OCI-LY7 (cell line): ENCODE measurements at regions not wholly inside any gene's neighbourhood (a gene's known extent, or its start where the extent isn't known, plus 50 kb on each side); places are given as distances from the start of the nearest gene placed in this dataset.
"Not testable (repeated sequence)": the region's sequence is repeated elsewhere in the genome, so short reads cannot be mapped to it uniquely, and the experiment has no call there.

Experiments
- CTCF ChIP-seq: fragments of 200-600 bp; sonication (generic); conservative IDR thresholded peaks from 2 replicates; pipeline ENCODE4 v1.5.1; 2014; ENCODE audit warnings: mild to moderate bottlenecking, antibody characterized with exemption, low read length, moderate library complexity, mixed read lengths
- EZH2phosphoT487 ChIP-seq: fragments of 200-600 bp; sonication (generic); IDR thresholded peaks from 2 replicates; pipeline ENCODE4 v1.6.1; 2018; ENCODE audit warnings: low read depth, borderline replicate concordance, mild to moderate bottlenecking, mixed run types, antibody characterized with exemption, low read length, moderate library complexity, mixed read lengths

- not testable (repeated sequence) for TF ChIP-seq CTCF, EZH2phosphoT487
Measured at GRCh38 chr6:168850027-168850736, 403.5 kb downstream of the THBS2 start.
